Caco-2 (cell line): ENCODE measurements at regions not wholly inside any gene's neighbourhood (a gene's known extent, or its start where the extent isn't known, plus 50 kb on each side); places are given as distances from the start of the nearest gene placed in this dataset.

Experiments used
- BruUV-seq: library from RNA; stranded (reverse); fragments of 400-500 nt; replicated peaks from 2 replicates; lab custom pipeline; 2021; lab: Mats Ljungman, UMichigan
- CTCF ChIA-PET: fragments of 300-600 bp; sonication (Branson Sonifier 250); formaldehyde crosslinking; loops from one replicate; lab custom pipeline; 2022; ENCODE audit warnings: antibody characterized with exemption; lab: Charles Lee
- POLR2A ChIA-PET: fragments of 300-600 bp; sonication (Branson Sonifier 250); formaldehyde crosslinking; loops from one replicate; lab custom pipeline; 2022; ENCODE audit warnings: antibody characterized with exemption; lab: Charles Lee
- DNase-seq, 2 experiments: peaks; one replicate each; pipeline versions ENCODE4 v3.0.0 to v3.0.0-alpha.2; 2020 to 2022
- H3K27me3 ChIP-seq: replicated peaks from 2 replicates; pipeline ENCODE4 v1.6.0; 2011; ENCODE audit warnings: low read length; ENCODE audit not compliant: control insufficient read depth, insufficient read depth
- H3K36me3 ChIP-seq: 2 replicates; pipeline ENCODE4 v1.5.1; 2011; ENCODE audit warnings: low read length; ENCODE audit not compliant: control insufficient read depth, insufficient read depth
- H3K4me1 ChIP-seq: fragments of 250-450 bp; sonication (Bioruptor Pico); 2 replicates; pipeline ENCODE4 v1.5.1; 2020; ENCODE audit warnings: mild to moderate bottlenecking
- H3K4me3 ChIP-seq: 2 replicates; pipeline ENCODE4 v1.5.1; 2011; ENCODE audit warnings: low read depth, mild to moderate bottlenecking, control low read depth, low read length
- H3K9me3 ChIP-seq: fragments of 250-450 bp; sonication (Bioruptor Pico); 2 replicates; pipeline ENCODE4 v1.5.1; 2020; ENCODE audit warnings: mild to moderate bottlenecking, moderate library complexity
- H3K27ac Mint-ChIP-seq: one replicate; pipeline ENCODE4 v1.8.0; 2022; ENCODE audit warnings: mixed read lengths; ENCODE audit not compliant: unreplicated experiment
- H3K27me3 Mint-ChIP-seq: one replicate; pipeline ENCODE4 v1.8.0; 2022; ENCODE audit warnings: mixed read lengths; ENCODE audit not compliant: insufficient read depth, unreplicated experiment
- H3K36me3 Mint-ChIP-seq: one replicate; pipeline ENCODE4 v1.8.0; 2022; ENCODE audit warnings: mild to moderate bottlenecking, mixed read lengths; ENCODE audit not compliant: insufficient read depth, unreplicated experiment
- H3K4me1 Mint-ChIP-seq: one replicate; pipeline ENCODE4 v1.8.0; 2022; ENCODE audit warnings: low read depth, mixed read lengths; ENCODE audit not compliant: unreplicated experiment
- H3K4me3 Mint-ChIP-seq: one replicate; pipeline ENCODE4 v1.8.0; 2022; ENCODE audit warnings: mild to moderate bottlenecking, moderate library complexity, mixed read lengths; ENCODE audit not compliant: unreplicated experiment
- H3K9me3 Mint-ChIP-seq: one replicate; pipeline ENCODE4 v1.8.0; 2022; ENCODE audit warnings: mixed read lengths; ENCODE audit not compliant: unreplicated experiment
- CTCF ChIP-seq, 2 experiments: fragments of 200-600 bp in 1 of 2; IDR thresholded peaks; 1 replicate in 1 of 2; 2 replicates in 1 of 2; pipeline versions ENCODE4 v1.5.1 to v1.8.0; 2011 to 2022; ENCODE audit warnings: antibody characterized with exemption in 1 of 2, control low read depth in 1 of 2, inconsistent platforms in 1 of 2, low read depth in 1 of 2, low read length in 1 of 2, mild to moderate bottlenecking in 1 of 2, moderate library complexity in 1 of 2; ENCODE audit not compliant: insufficient read depth in 1 of 2, severe bottlenecking in 1 of 2, unreplicated experiment in 1 of 2
- intact Hi-C: fragments of 100-400 bp; cut with micrococcal nuclease; formaldehyde crosslinking; loops from one replicate; pipeline ENCODE4 v1.10.0; 2022; ENCODE audit not compliant: unreplicated experiment

DNA sequence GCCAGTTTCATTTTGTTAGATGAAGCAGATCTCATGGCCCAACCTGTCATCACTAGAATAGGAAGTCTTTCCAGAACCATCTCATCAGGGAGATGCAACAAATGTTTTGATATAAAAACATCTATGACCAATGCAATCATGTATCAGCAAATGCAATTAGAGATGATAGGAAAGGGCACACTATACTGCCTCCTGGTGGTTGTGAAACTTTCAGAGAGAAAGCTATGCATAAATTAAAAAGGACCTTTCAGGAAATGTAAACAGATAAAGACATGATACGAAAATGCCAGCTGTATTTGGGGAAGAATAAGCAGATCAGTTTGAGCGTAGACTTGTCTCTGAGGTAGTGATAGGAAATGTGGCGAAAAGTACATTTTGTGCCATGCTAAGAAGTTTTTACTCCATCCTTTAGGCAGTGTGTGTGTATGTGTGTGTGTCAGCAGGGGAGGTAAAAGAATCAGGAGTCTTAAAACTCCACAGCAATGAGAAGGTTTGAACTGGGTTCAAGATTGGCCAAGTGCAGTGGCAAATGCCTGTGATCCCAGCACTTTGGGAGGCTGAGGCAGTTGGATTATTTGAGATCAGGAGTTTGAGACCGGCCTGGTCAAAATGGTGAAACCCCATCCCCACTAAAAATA lies 479.3 kb downstream of the CPS1 start:
- peak in 1 of 2 experiments; percentile 19 for DNase-seq
- Mint-ChIP-seq H3K4me1 (no peaks in the 10 kb centered on the region), H3K27ac (no peak overlapping the region), H3K4me3 (no peak overlapping the region), H3K36me3 (no peaks in the 10 kb centered on the region), H3K9me3 (no peaks in the 10 kb centered on the region), H3K27me3 (peaks cover 3% of the 10 kb centered on the region)
- POLR2A ChIA-PET: no interaction called here
- Histone ChIP-seq H3K9me3 (no peaks in the 10 kb centered on the region), H3K36me3 (no peaks in the 10 kb centered on the region), H3K4me1 (no peaks in the 10 kb centered on the region), H3K4me3 (no peak overlapping the region), H3K27me3 (no peaks in the 10 kb centered on the region)
- no TSS peak for BruUV-seq
- peak in 1 of 2 experiments; percentile 39 for TF ChIP-seq CTCF (IDR thresholded peaks at IDR 0.05; ENCODE audit: insufficient read depth in 1 of 2, low read depth in 1 of 2, low read length in 1 of 2, severe bottlenecking in 1 of 2, unreplicated experiment in 1 of 2)
- CTCF ChIA-PET: no interaction called here
- intact Hi-C loops: loop anchor here (2.0 kb wide), 1 partner anchor 373 kb away; no protein-coding TSS in a partner anchor

DNA sequence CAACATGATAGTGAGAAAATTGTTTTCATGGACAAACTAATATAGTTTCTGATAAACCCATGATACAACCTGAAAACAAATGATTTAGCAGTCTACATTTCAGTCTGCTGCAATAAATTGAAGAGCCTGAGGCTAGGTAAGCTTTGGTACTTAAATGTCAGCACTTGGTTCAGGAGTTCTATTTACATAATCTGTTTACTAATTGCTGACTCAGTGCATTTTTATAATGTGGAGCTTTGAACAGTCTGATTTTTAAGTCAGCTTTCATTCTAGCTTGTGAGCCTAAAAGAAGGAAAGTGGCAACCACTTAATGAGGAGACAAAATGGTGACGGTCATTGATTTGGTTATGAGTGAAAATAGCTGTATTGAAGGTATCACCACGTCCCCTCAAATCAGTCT lies 488.6 kb downstream of the CPS1 start:
- BruUV-seq: no TSS peak
- Histone ChIP-seq H3K36me3 (no peaks in the 10 kb centered on the region), H3K4me3 (no peak overlapping the region), H3K9me3 (no peaks in the 10 kb centered on the region), H3K27me3 (no peaks in the 10 kb centered on the region), H3K4me1 (no peaks in the 10 kb centered on the region)
- intact Hi-C loops: no loop called here
- CTCF ChIA-PET: no interaction called here
- POLR2A ChIA-PET: no interaction called here
- DNase-seq: no peak
- Mint-ChIP-seq H3K27me3 (no peaks in the 10 kb centered on the region), H3K9me3 (no peaks in the 10 kb centered on the region), H3K4me1 (no peaks in the 10 kb centered on the region), H3K4me3 (no peak overlapping the region), H3K36me3 (no peaks in the 10 kb centered on the region), H3K27ac (no peak overlapping the region)
- no peak for TF ChIP-seq CTCF (IDR thresholded peaks at IDR 0.05; ENCODE audit: insufficient read depth in 1 of 2, low read depth in 1 of 2, low read length in 1 of 2, severe bottlenecking in 1 of 2, unreplicated experiment in 1 of 2)

- no peaks in the 10 kb centered on the region for H3K36me3 Mint-ChIP-seq
- H3K4me3 Mint-ChIP-seq: no peak overlapping the region
- no peaks in the 10 kb centered on the region for H3K9me3 ChIP-seq
- ChIA-PET POLR2A (no interaction called here), CTCF (no interaction called here)
- H3K27me3 ChIP-seq: no peaks in the 10 kb centered on the region
- intact Hi-C loops: no loop called here
- no peak overlapping the region for H3K4me3 ChIP-seq
- H3K36me3 ChIP-seq: no peaks in the 10 kb centered on the region
- no peaks in the 10 kb centered on the region for H3K4me1 Mint-ChIP-seq
- TF ChIP-seq CTCF (IDR thresholded peaks at IDR 0.05; ENCODE audit: insufficient read depth in 1 of 2, low read depth in 1 of 2, low read length in 1 of 2, severe bottlenecking in 1 of 2, unreplicated experiment in 1 of 2): no peak
- H3K27me3 Mint-ChIP-seq: no peaks in the 10 kb centered on the region
- no peaks in the 10 kb centered on the region for H3K4me1 ChIP-seq
- H3K9me3 Mint-ChIP-seq: no peaks in the 10 kb centered on the region
- no peak for DNase-seq
- no TSS peak for BruUV-seq
- H3K27ac Mint-ChIP-seq: no peak overlapping the region
Observed at GRCh38 chr2:211049321-211050018, 493.1 kb downstream of the CPS1 start.
